ENCODE measurements at regions not wholly inside any gene's neighbourhood (a gene's known extent, or its start where the extent isn't known, plus 50 kb on each side); places are given as distances from the start of the nearest gene placed in this dataset.

DNA sequence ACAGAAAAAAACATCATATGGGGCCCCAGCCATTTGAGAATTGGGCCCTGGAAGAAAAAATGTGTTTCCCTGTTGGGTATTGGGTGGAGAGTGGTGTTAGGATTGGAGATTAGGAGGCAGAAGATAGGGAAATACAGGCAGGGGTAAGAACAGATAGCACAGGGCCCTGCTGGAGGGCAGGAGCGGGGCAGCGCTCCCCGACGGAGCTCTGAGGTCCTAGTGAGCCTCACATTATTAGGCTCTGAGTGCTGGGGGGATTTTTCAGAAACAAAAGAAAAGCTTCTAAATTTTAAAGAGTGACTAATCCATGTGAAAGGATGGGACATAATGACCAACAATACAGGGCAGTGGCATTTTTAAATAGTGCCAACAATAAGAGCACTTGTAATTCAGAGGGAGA is 241.2 kb downstream of the SOX2 start:
- no peak overlapping the region for H3K27ac ChIP-seq (ENCODE audit: low read depth in 2 of 2, low read length in 2 of 2)
- no peaks in the 10 kb centered on the region for H3K27me3 ChIP-seq (ENCODE audit: control insufficient read depth in 2 of 2, insufficient read depth in 2 of 2, low read length in 2 of 2)
- H3K9ac ChIP-seq (ENCODE audit: low read depth in 1 of 2, low read length in 2 of 2) = no peak overlapping the region
- H3K36me3 ChIP-seq (ENCODE audit: control insufficient read depth in 2 of 2, insufficient read depth in 2 of 2, low read length in 2 of 2) = no peaks in the 10 kb centered on the region
- H3K4me1 ChIP-seq (ENCODE audit: control insufficient read depth in 2 of 2, insufficient read depth in 2 of 2, low read length in 2 of 2) = no peaks in the 10 kb centered on the region
- no peaks in the 10 kb centered on the region for H3K9me3 ChIP-seq (ENCODE audit: control insufficient read depth in 2 of 2, low read length in 2 of 2)
- no peak overlapping the region for H3K4me3 ChIP-seq (ENCODE audit: low read length in 2 of 2)

DNA sequence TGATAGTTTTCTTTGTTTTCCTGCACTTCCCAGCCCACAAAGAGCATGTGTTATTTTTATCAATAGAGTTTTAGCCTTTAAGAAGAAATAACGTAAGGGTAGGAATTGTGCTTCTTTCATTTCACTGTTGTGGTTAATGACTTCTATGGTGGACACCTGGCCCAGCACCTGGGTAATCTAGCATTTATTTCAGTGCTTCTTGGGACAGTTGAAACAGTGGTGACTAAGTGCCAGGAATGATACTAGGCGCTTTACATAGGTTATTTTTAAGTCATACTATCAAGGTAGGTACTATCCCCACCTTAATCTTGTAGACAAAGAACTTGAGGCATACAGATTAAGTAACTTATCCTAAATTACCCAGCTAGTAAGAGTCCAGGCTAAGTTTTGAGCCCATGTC is 243.8 kb downstream of the SOX2 start:
- Histone ChIP-seq H3K27me3 (ENCODE audit: control insufficient read depth in 2 of 2, insufficient read depth in 2 of 2, low read length in 2 of 2) (no peaks in the 10 kb centered on the region), H3K4me3 (ENCODE audit: low read length in 2 of 2) (no peak overlapping the region), H3K27ac (ENCODE audit: low read depth in 2 of 2, low read length in 2 of 2) (no peak overlapping the region)

DNA sequence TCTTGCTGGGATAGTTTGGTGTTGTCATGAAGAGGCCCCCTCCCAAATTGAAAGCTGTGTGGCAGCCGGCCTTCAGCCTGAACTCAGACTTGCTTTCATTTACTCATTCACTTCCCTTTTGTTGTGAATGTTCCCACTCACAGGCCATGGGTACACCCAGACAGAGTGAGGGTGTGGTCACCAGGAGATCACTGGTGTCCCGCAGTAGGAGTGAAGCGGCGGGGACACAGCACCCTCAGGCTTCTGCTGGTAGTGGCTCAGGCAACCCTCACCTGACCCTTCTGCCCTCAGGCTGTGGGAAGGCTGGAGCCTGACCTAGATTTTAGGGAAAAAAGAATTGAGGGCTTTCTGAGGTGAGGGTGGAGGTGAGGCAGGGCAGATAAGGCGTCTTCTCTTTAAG is 244.4 kb downstream of the SOX2 start:
- no peaks in the 10 kb centered on the region for H3K4me1 ChIP-seq (ENCODE audit: control insufficient read depth in 2 of 2, insufficient read depth in 2 of 2, low read length in 2 of 2)
- no peak overlapping the region for H3K4me3 ChIP-seq (ENCODE audit: low read length in 2 of 2)
- H3K9ac ChIP-seq (ENCODE audit: low read depth in 1 of 2, low read length in 2 of 2) = no peak overlapping the region
- H3K36me3 ChIP-seq (ENCODE audit: control insufficient read depth in 2 of 2, insufficient read depth in 2 of 2, low read length in 2 of 2) = no peaks in the 10 kb centered on the region
- no peaks in the 10 kb centered on the region for H3K27me3 ChIP-seq (ENCODE audit: control insufficient read depth in 2 of 2, insufficient read depth in 2 of 2, low read length in 2 of 2)
- H3K9me3 ChIP-seq (ENCODE audit: control insufficient read depth in 2 of 2, low read length in 2 of 2) = no peaks in the 10 kb centered on the region
- H3K27ac ChIP-seq (ENCODE audit: low read depth in 2 of 2, low read length in 2 of 2) = no peak overlapping the region

More for the DNA sequence above, 243.8 kb downstream of the SOX2 start:
- Histone ChIP-seq H3K36me3 (ENCODE audit: control insufficient read depth in 2 of 2, insufficient read depth in 2 of 2, low read length in 2 of 2) (no peaks in the 10 kb centered on the region), H3K9ac (ENCODE audit: low read depth in 1 of 2, low read length in 2 of 2) (no peak overlapping the region), H3K9me3 (ENCODE audit: control insufficient read depth in 2 of 2, low read length in 2 of 2) (no peaks in the 10 kb centered on the region), H3K4me1 (ENCODE audit: control insufficient read depth in 2 of 2, insufficient read depth in 2 of 2, low read length in 2 of 2) (no peaks in the 10 kb centered on the region)

DNA sequence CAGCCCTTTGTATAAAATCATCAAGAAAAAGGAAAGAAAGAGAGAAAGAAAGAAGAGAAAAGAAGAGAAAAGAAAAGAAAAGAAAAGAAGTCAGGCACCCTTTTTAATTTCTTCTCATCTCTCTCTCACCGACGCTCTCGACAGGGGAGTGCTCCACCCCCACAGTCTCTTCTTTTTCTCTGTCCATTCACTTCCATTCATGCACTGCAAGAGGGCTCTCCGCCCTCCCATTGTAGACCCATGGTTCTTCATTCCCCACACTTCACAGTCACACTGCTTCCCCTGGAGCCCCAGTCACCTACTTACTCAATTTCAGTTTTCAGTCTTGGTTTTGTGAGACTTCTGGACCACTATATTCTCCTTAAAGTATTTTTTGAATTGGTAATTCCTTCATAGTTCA is 254.7 kb downstream of the SOX2 start:
- H3K27me3 ChIP-seq (ENCODE audit: control insufficient read depth in 2 of 2, insufficient read depth in 2 of 2, low read length in 2 of 2) = no peaks in the 10 kb centered on the region
- H3K9me3 ChIP-seq (ENCODE audit: control insufficient read depth in 2 of 2, low read length in 2 of 2) = no peaks in the 10 kb centered on the region
- H3K27ac ChIP-seq (ENCODE audit: low read depth in 2 of 2, low read length in 2 of 2) = no peak overlapping the region
- no peak overlapping the region for H3K4me3 ChIP-seq (ENCODE audit: low read length in 2 of 2)
- H3K9ac ChIP-seq (ENCODE audit: low read depth in 1 of 2, low read length in 2 of 2) = no peak overlapping the region
- no peaks in the 10 kb centered on the region for H3K4me1 ChIP-seq (ENCODE audit: control insufficient read depth in 2 of 2, insufficient read depth in 2 of 2, low read length in 2 of 2)
- no peaks in the 10 kb centered on the region for H3K36me3 ChIP-seq (ENCODE audit: control insufficient read depth in 2 of 2, insufficient read depth in 2 of 2, low read length in 2 of 2)

DNA sequence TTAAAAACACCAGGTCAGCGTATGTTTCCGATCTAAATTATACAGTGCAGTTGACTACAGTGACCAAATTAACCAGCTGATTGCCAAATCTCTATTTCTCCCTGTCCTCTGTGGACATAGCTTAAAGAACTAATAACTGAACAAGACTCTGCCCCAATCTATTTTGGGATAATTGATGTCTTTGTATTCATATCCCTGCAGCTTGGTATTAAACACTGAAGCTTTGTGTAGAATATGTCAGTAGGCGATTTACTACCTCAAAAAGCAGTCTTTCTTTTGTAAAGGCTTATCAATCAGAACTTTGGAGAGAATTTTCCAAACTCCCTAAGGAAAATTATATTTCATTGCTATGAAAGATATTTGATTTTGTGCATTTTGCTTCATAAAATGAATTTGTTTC is 258.2 kb downstream of the SOX2 start:
- H3K27me3 ChIP-seq (ENCODE audit: control insufficient read depth in 2 of 2, insufficient read depth in 2 of 2, low read length in 2 of 2) = no peaks in the 10 kb centered on the region
- H3K4me1 ChIP-seq (ENCODE audit: control insufficient read depth in 2 of 2, insufficient read depth in 2 of 2, low read length in 2 of 2) = no peaks in the 10 kb centered on the region
- no peak overlapping the region for H3K9ac ChIP-seq (ENCODE audit: low read depth in 1 of 2, low read length in 2 of 2)
- no peaks in the 10 kb centered on the region for H3K36me3 ChIP-seq (ENCODE audit: control insufficient read depth in 2 of 2, insufficient read depth in 2 of 2, low read length in 2 of 2)
- no peak overlapping the region for H3K4me3 ChIP-seq (ENCODE audit: low read length in 2 of 2)
- H3K27ac ChIP-seq (ENCODE audit: low read depth in 2 of 2, low read length in 2 of 2) = no peak overlapping the region
- no peaks in the 10 kb centered on the region for H3K9me3 ChIP-seq (ENCODE audit: control insufficient read depth in 2 of 2, low read length in 2 of 2)

DNA sequence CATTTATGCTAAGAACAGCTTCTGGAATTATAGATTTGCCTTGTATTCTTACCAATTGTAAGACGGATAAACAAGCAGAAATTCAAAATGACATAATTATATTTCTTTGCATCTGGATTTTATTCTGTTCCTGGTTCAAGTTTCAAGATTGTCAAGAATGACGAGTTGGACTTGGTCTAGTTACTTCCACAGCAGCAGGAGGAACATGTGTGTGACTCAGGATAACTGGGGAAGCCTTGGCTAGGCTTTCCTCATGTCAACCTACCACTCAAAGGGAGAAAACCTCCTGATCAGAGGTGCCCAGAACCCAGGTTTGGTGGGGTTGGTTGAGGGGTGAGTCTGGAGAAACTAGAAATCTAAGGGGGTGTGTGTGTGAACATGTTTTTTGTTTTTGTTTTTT is 259.7 kb downstream of the SOX2 start:
- no peaks in the 10 kb centered on the region for H3K9me3 ChIP-seq (ENCODE audit: control insufficient read depth in 2 of 2, low read length in 2 of 2)
- no peaks in the 10 kb centered on the region for H3K27me3 ChIP-seq (ENCODE audit: control insufficient read depth in 2 of 2, insufficient read depth in 2 of 2, low read length in 2 of 2)
- no peak overlapping the region for H3K27ac ChIP-seq (ENCODE audit: low read depth in 2 of 2, low read length in 2 of 2)
- no peak overlapping the region for H3K9ac ChIP-seq (ENCODE audit: low read depth in 1 of 2, low read length in 2 of 2)
- no peaks in the 10 kb centered on the region for H3K4me1 ChIP-seq (ENCODE audit: control insufficient read depth in 2 of 2, insufficient read depth in 2 of 2, low read length in 2 of 2)
- H3K36me3 ChIP-seq (ENCODE audit: control insufficient read depth in 2 of 2, insufficient read depth in 2 of 2, low read length in 2 of 2) = no peaks in the 10 kb centered on the region
- H3K4me3 ChIP-seq (ENCODE audit: low read length in 2 of 2) = no peak overlapping the region

DNA sequence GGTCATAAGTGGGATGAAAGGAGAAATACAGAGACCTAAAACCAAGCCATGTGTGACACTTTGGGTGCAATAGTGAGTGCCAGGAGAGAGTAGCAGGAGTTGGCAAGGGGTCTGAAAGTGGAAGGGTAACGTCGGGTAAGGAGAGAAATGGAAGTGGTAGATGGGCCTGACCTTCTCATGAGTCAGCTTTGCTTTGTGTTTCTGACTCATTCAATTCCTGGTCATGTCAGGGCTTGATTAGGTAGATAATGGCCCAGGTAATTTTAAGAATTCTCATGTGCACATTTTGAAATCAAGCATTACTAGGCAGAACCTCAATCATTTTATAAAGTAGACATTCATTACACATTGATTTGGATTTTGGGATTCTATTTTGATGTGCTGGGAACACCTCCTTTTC is 262.5 kb downstream of the SOX2 start:
- no peak overlapping the region for H3K27ac ChIP-seq (ENCODE audit: low read depth in 2 of 2, low read length in 2 of 2)
- H3K27me3 ChIP-seq (ENCODE audit: control insufficient read depth in 2 of 2, insufficient read depth in 2 of 2, low read length in 2 of 2) = no peaks in the 10 kb centered on the region
- H3K9ac ChIP-seq (ENCODE audit: low read depth in 1 of 2, low read length in 2 of 2) = no peak overlapping the region
- H3K4me3 ChIP-seq (ENCODE audit: low read length in 2 of 2) = no peak overlapping the region
- H3K4me1 ChIP-seq (ENCODE audit: control insufficient read depth in 2 of 2, insufficient read depth in 2 of 2, low read length in 2 of 2) = no peaks in the 10 kb centered on the region
- H3K9me3 ChIP-seq (ENCODE audit: control insufficient read depth in 2 of 2, low read length in 2 of 2) = no peaks in the 10 kb centered on the region
- no peaks in the 10 kb centered on the region for H3K36me3 ChIP-seq (ENCODE audit: control insufficient read depth in 2 of 2, insufficient read depth in 2 of 2, low read length in 2 of 2)

DNA sequence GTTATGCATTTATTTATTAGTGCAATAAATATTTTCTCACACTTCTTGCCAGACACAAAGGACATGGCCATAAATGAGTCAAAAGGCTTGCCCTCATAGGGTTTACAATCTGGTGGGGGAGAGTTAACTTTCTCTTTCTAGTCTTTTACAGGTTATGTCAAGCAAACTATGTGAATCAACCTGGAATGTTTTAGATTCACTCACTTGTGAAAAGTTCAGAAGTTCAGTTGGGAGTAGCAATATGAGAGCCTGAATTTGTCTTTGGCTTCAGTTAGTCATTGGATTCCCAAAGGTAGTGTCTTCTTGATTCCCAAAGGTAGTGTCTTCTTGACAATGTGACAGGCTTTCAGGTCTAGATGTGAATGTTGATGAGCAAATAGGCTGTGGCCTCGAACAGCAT is 264.8 kb downstream of the SOX2 start:
- no peak overlapping the region for H3K9ac ChIP-seq (ENCODE audit: low read depth in 1 of 2, low read length in 2 of 2)
- no peaks in the 10 kb centered on the region for H3K27me3 ChIP-seq (ENCODE audit: control insufficient read depth in 2 of 2, insufficient read depth in 2 of 2, low read length in 2 of 2)
- H3K36me3 ChIP-seq (ENCODE audit: control insufficient read depth in 2 of 2, insufficient read depth in 2 of 2, low read length in 2 of 2) = no peaks in the 10 kb centered on the region
- no peak overlapping the region for H3K4me3 ChIP-seq (ENCODE audit: low read length in 2 of 2)
- no peaks in the 10 kb centered on the region for H3K9me3 ChIP-seq (ENCODE audit: control insufficient read depth in 2 of 2, low read length in 2 of 2)
- H3K27ac ChIP-seq (ENCODE audit: low read depth in 2 of 2, low read length in 2 of 2) = no peak overlapping the region
- no peaks in the 10 kb centered on the region for H3K4me1 ChIP-seq (ENCODE audit: control insufficient read depth in 2 of 2, insufficient read depth in 2 of 2, low read length in 2 of 2)

DNA sequence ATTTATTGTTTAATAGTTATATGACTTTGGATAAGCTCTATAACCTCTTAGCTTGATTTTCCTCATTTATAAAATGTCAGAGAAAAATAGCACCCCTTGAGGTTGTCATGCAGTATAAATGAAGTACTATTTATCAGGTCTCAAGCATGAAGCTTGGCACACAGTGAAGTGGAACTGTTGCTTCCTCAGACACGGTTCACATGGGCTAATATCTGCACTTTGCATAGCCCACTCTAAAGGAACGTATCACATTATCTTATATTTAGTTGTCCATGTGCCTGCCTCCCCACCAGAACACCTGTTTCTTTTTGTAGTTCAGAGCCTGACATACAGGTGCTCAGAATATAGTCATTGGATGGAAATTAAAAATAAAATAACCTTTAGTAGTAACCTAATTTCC is 273.7 kb downstream of the SOX2 start:
- Histone ChIP-seq H3K9me3 (ENCODE audit: control insufficient read depth in 2 of 2, low read length in 2 of 2) (no peaks in the 10 kb centered on the region), H3K9ac (ENCODE audit: low read depth in 1 of 2, low read length in 2 of 2) (no peak overlapping the region), H3K4me3 (ENCODE audit: low read length in 2 of 2) (no peak overlapping the region), H3K27ac (ENCODE audit: low read depth in 2 of 2, low read length in 2 of 2) (no peak overlapping the region), H3K36me3 (ENCODE audit: control insufficient read depth in 2 of 2, insufficient read depth in 2 of 2, low read length in 2 of 2) (no peaks in the 10 kb centered on the region), H3K27me3 (ENCODE audit: control insufficient read depth in 2 of 2, insufficient read depth in 2 of 2, low read length in 2 of 2) (no peaks in the 10 kb centered on the region), H3K4me1 (ENCODE audit: control insufficient read depth in 2 of 2, insufficient read depth in 2 of 2, low read length in 2 of 2) (no peaks in the 10 kb centered on the region)

DNA sequence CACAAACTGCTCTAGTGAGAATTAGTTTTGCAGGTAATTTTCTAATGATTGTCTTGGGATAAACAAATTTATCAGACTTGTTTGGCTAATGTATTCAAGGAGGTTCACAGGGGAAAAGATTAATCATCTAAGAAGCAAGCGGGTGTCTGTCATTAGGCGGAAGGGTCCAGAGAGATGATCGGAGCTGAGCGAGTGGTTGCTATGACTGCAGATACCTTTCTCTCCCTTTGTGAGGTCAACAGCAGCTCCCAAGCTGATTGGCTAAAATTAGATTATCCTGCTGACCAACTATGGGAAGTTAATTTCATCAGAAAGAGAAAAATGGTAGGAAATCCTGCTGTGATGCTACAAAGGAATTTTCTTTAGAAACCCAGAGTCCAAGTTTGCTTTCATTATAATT is 276.0 kb downstream of the SOX2 start:
- no peak overlapping the region for H3K4me3 ChIP-seq (ENCODE audit: low read length in 2 of 2)
- H3K4me1 ChIP-seq (ENCODE audit: control insufficient read depth in 2 of 2, insufficient read depth in 2 of 2, low read length in 2 of 2) = no peaks in the 10 kb centered on the region
- no peak overlapping the region for H3K9ac ChIP-seq (ENCODE audit: low read depth in 1 of 2, low read length in 2 of 2)
- no peak overlapping the region for H3K27ac ChIP-seq (ENCODE audit: low read depth in 2 of 2, low read length in 2 of 2)
- no peaks in the 10 kb centered on the region for H3K27me3 ChIP-seq (ENCODE audit: control insufficient read depth in 2 of 2, insufficient read depth in 2 of 2, low read length in 2 of 2)
- no peaks in the 10 kb centered on the region for H3K36me3 ChIP-seq (ENCODE audit: control insufficient read depth in 2 of 2, insufficient read depth in 2 of 2, low read length in 2 of 2)
- H3K9me3 ChIP-seq (ENCODE audit: control insufficient read depth in 2 of 2, low read length in 2 of 2) = no peaks in the 10 kb centered on the region

DNA sequence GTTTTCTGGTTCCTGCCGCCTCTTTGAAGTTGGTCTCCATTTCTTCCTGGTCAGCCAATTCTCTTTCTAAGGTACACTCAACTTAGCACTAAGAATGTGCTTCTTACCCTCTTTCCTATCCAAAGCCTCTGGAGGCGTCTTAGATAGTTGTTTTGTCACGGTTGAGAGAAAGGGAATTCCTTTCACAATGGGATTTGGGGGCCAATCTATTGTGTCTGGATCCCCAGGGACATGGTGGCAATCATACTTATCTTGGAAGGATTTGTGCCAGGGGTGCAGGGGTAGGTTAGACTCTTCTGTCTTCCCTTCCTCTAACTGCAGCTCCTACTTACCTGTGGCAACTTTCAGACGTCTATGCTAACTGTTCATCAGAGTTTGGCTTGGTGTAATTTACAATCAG is 287.1 kb downstream of the SOX2 start:
- H3K36me3 ChIP-seq (ENCODE audit: control insufficient read depth in 2 of 2, insufficient read depth in 2 of 2, low read length in 2 of 2) = no peaks in the 10 kb centered on the region
- H3K4me3 ChIP-seq (ENCODE audit: low read length in 2 of 2) = no peak overlapping the region
- H3K27ac ChIP-seq (ENCODE audit: low read depth in 2 of 2, low read length in 2 of 2) = no peak overlapping the region
- H3K9ac ChIP-seq (ENCODE audit: low read depth in 1 of 2, low read length in 2 of 2) = no peak overlapping the region
- H3K4me1 ChIP-seq (ENCODE audit: control insufficient read depth in 2 of 2, insufficient read depth in 2 of 2, low read length in 2 of 2) = no peaks in the 10 kb centered on the region
- H3K9me3 ChIP-seq (ENCODE audit: control insufficient read depth in 2 of 2, low read length in 2 of 2) = no peaks in the 10 kb centered on the region
- H3K27me3 ChIP-seq (ENCODE audit: control insufficient read depth in 2 of 2, insufficient read depth in 2 of 2, low read length in 2 of 2) = no peaks in the 10 kb centered on the region
